GM19238 (cell line): ENCODE measurements at regions not wholly inside any gene's neighbourhood (a gene's known extent, or its start where the extent isn't known, plus 50 kb on each side); places are given as distances from the start of the nearest gene placed in this dataset.

Source experiments
- DNase-seq: peaks from one replicate; pipeline ENCODE4 v3.0.0; 2011; ENCODE audit warnings: low spot score; ENCODE audit not compliant: insufficient read length

DNA sequence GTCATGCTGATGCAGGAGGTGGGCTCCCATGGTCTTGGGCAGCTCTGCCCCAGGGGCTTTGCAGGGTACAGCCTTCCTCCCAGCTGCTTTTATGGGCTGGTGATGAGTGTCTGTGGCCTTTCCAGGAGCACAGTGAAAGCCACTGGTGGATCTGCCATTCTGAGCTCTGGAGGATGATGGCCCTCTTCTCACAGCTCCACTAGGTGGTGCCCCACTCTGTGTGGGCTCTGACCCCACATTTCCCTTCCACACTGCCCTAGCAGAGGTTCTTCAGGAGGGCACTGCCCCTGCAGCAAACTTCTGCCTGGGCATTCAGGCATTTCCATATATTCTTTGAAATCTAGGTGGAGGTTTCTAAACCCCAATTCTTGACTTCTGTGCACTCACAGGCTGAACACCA, 1188.6 kb downstream of the MRPL39 start:
- no peak for DNase-seq

DNA sequence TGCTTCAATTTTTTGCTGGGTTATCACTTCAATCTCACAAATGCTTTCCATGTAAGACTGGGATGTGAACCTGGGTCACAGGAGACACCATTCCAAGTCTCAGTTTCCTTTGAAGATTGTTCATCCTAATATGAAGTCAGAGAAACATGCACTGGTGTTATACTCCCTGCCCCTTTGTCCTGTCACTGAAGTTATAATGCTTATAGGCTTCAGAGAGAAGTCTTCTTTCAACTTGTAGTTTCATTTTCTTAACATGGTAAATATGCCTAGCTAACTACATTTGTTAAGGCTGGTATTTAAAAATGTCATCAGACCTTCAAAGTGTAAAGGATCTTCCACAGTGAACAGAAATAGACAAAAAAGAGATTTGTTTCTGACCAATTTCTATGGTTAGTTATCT, 1195.9 kb downstream of the MRPL39 start:
- DNase-seq, result no peak

- no peak for DNase-seq
Observed at GRCh38 chr21:24403221-24403620, 1204.1 kb downstream of the MRPL39 start.

- DNase-seq, result no peak
Observed at GRCh38 chr21:24395320-24395923, 1211.9 kb downstream of the MRPL39 start.

- no peak for DNase-seq
Observed at GRCh38 chr21:24375201-24375600, 1232.1 kb downstream of the MRPL39 start.

DNA sequence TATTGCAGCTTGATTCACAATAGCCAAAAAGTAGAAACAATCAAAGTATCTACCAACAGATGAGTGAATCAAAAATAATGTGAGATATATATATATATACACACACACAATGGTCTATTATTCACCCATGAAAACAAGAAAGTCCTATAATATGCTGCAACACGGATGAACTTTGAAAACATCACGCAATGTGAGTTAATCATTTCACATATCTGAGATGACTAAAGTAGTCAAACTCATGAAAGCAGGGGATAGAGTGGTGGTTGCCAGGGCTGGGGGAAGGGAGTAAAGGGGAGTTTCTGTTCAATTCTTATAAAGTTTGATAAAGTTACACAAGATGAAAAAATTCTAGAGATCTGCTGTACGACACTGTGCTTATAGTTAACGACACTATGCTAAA, 1234.8 kb downstream of the MRPL39 start:
- DNase-seq, result no peak

- DNase-seq, result no peak
Observed at GRCh38 chr21:24369746-24370145, 1237.5 kb downstream of the MRPL39 start.

- no peak for DNase-seq
Observed at GRCh38 chr21:24369278-24369677, 1238.0 kb downstream of the MRPL39 start.

- no peak for DNase-seq
Observed at GRCh38 chr21:24367936-24368335, 1239.3 kb downstream of the MRPL39 start.

DNA sequence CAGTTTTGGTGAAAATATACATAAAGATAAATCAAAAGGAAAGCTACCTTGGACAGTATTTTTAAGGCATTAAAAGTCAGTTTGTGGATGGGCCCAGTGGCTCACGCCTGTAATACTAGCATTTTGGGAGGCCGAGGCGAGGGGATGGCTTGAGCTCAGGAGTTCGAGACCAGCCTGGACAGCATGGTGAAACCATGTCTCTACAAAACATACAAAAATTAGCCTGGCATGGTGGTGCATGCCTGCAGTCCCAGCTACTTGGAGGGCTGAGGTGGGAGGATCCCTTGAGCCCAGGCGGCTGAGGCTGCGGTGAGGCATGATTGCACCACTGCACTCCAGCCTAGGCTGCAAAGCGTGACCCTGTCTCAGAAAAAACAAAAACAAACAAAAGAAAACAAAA, 1253.8 kb downstream of the MRPL39 start:
- no peak for DNase-seq

DNA sequence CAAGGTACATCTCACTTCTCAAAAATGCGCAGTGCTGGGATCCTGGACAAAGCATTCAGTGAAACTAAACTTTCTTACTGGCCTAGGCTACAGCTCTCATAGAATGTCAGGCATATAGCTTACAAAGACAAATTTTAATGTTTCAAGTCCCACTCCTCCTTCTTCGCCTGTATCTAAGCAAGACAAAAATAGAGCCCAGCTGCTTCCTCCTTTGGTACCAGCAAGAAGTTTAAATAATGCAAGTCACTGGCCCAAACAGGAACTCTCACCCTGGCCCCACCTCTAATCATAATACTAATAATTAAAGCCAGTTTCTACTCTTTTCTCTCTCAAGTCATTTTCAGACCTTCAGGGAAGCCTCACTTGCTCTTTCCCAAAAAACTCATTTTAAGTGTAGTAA, 1267.9 kb downstream of the MRPL39 start:
- DNase-seq, result no peak

- no peak for DNase-seq
Observed at GRCh38 chr21:24336491-24336890, 1270.8 kb downstream of the MRPL39 start.

GRCh38 chr21:24323536-24323935, 1283.7 kb downstream of the MRPL39 start:
- DNase-seq, result no peak

- DNase-seq, result no peak
Observed at GRCh38 chr21:24316277-24316922, 1290.9 kb downstream of the MRPL39 start.

GRCh38 chr21:24310788-24311187, 1296.5 kb downstream of the MRPL39 start:
- DNase-seq, result no peak

DNA sequence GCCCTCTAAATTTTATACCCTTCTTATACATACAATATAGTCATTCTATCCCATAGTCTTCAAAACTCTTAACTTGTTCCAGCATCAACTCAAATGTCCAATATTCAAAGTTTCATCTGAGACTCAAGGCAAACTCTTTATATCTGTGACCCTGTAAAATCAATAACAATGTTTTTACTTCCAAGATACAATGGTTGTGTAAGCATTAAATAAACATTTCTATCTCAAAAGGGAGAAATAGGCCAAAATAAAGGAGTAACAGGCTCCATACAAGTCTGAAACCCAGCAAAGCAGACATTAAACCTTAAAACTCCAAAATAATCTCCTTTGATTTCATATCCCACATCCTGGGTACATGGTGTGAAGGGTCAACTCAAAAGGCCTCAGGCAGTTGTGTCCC, 1299.1 kb downstream of the MRPL39 start:
- no peak for DNase-seq

DNA sequence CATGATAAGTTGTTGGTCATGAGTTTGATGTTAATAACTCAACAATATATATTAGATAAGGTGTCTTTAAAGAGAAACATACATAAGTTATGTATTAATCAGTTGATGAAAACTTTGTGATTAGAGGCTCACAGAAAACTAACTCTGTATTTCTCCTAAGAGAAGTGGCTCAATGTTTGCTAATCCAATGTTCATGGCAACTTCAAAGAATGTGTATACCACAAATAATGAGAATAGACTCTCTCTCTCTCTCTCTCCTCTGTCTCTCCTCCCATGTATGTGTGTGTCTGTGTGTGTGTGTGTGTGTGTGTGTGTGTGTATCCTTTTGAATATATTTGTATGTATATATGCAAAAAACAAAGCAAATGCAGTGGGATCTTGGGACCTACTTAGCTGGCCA, 1304.9 kb downstream of the MRPL39 start:
- no peak for DNase-seq

DNA sequence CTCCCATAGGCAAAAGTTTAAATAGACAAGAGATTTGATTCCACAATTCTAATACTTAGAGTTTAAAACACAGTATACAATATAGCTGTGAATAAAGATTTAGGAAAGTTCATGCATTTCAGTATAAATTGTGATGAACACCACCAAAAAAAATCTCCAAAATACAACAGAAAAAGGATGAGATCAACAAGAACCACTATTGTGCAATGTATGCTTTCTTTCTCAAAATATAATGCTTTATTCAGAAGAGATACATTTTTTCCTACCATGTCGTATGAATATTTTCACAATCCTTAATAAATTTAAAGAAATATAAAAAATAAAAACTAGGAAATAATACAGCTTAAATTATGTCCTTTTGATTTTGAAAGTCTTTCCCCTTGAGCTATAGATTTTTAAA, 1309.2 kb downstream of the MRPL39 start:
- DNase-seq, result no peak

DNA sequence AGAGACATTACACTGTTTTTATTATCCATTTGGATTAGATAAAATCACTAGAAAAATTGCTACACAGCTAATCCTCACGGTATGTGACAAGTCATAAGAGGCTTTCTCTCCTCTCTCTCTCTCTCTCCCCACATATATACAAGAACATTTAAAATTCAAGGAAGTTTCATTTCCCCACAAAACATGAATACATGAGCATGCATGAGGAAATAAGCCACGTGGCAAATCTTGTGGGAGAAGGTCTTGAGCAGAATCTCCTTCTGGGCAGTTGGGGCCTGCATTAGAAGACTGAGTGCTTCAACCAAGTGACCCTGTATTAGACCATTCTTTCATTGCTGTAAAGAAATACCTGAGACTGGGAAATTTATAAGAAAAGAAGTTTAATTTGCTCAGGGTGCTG, 1313.1 kb downstream of the MRPL39 start:
- no peak for DNase-seq

- DNase-seq, result no peak
Observed at GRCh38 chr21:24290151-24290833, 1317.0 kb downstream of the MRPL39 start.

DNA sequence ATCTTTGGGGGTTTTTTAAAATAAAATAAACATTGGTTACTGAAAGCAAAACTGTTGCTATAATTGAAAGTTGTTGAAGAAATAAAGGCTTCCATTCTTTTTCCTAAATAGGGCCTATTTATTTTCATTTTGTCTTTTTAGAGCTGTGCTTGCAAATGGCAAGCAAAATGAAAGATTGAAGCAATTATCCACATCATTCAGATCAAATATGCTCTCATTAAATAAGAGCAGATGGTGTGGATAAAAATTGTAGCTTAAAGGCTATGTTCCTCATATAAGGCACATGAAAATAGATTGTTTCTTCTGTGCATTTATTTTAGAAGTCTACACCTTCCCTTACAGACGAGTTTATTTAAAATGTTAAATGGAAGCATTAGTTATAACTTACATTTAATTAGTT, 1317.7 kb downstream of the MRPL39 start:
- DNase-seq, result no peak

DNA sequence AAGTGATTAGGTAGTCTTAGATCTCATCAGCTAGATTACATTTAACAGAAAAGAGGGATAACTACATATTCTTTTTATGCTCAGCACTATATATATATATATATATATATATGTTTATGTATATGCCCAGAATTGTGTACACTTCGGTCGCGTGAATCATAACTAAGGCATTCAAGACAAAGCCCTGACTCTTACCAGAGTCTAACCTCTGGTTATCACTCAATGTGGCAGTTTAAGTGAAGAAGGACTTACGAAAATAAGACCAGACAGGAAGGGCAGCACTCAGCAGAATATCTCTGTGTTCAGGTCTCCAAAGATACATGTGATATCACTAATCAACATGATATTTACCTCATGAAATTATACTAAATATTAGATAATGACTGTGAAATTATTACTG, 1326.7 kb downstream of the MRPL39 start:
- no peak for DNase-seq

GRCh38 chr21:24278711-24279110, 1328.6 kb downstream of the MRPL39 start:
- DNase-seq, result no peak
